Tongue (tissue), 1 donor: ENCODE measurements at regions not wholly inside any gene's neighbourhood (a gene's known extent, or its start where the extent isn't known, plus 50 kb on each side); places are given as distances from the start of the nearest gene placed in this dataset.
"Not testable (repeated sequence)": the region's sequence is repeated elsewhere in the genome, so short reads cannot be mapped to it uniquely, and the experiment has no call there.

Experiments used
- DNase-seq: peaks from one replicate; pipeline ENCODE4 v3.0.0-alpha.2; 2015

DNA sequence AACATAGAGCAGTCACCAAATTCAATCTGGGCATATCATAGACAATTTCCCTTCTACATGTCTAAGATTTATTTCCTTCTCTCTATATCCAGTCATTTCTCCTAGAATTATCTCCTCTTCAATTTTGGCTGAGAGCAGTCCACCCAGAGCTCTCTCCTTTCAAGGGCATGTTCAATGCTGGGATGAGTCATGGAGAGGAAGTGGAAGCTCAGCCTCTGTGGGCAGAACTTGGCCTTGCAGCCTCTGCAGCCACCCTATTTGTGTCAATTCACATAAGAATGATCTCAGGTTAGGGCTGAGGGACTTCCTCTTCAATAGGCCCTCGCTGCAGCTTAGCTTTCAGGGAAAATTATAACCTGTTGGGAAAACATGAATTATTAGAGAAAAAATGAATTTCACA, 560.8 kb downstream of the POM121L12 start:
- no peak for DNase-seq

DNA sequence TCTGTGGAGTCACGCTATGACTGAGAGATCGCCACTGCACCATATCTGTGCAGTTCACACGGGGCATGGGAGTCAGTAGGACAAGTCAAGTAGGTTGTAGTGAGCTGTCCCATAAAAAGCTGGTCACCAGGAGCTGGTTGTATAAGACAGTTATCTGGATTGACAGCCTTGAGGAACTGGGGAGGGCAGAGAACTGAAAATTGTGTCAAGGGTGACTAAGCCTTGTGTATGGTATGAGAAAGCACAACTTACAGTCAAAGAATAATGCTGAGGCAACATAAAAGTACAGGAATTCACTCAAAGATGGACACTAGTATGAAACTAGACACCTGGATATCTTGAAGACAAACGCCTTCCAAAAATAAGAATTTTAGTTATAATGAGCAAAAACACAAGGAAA, 564.9 kb downstream of the POM121L12 start:
- DNase-seq = no peak

DNA sequence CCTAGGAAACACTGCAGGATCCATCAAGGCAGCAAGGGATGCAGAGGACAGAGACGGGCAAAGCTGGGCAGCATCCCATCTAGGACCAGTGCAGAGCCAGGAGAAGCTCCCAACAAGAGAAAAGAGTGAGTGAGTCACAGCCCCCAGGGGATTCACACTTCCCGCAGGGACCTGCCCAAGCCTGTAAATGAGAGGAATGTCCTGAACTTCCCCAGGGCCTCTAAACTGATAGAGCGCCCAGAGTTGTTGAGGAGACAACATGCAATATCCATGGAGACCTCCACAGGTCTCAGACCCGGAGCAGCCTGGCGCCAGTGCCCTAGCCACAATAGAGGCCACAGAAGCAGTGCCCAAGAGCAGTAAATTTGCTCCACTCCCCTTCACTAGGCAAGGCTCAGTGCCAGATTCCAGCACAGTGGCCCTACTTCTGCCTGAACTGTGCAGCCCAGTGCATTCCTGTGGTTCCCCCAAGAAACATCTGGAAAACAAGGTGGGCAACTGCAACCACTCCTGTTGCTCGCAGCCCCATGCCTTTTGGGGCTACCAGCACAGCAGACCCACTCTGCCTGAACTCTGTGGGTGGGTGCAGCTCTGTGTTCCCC, 567.5 kb downstream of the POM121L12 start:
- no peak for DNase-seq

DNA sequence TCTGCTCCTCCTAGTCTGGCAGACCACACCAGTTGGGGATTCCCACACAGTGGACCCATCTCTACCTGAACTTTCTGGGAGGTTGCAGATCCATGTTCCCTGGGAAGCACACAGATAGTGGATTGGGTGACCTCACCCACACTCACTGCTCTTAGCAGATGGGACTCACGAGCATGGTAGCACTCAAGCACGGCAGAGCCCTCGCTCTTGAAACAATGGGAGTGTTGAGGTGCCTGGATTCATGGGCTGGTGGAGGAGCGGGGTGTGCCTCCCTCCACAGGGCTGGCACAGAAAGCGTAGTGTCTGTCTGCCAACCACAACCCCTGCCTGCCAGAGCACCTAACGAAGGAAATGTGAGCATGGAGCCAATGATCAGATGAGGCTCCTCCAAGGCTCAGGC, 568.0 kb downstream of the POM121L12 start:
- DNase-seq = no peak

DNA sequence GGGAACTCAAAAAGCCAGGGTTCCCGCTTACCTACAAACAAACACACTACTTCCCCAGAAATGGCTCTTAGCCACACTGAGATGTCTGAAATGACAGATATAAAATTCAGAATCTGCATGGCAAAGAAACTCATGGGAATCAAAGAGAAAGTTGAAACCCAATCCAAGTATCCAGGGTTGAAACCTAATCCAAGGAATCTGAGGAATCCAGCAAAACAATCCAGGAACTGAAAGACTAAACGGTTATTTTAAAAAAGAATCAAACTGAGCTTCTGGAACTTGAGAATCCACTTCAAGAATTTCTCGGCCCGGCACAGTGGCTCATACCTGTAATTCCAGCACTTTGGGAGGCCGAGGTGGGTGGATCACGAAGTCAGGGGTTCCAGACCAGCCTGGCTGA, 568.8 kb downstream of the POM121L12 start:
- no peak for DNase-seq

DNA sequence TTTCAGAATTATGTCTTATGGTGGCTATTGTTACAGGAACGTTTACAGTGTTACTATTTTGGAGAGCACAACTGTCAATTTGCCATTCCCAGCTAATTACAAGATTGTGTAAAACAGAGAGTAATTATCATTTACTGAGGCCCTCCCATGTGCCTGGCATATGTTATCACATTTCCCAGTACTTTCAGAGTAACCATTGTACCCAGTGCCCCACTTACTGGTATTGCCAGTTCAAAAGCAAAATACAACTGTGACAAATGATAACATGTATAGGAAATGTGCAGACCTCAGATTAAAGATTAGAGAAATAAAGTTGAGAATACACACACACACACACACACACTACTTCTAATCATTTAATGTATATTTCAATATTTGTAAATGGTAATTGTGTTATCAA, 572.5 kb downstream of the POM121L12 start:
- DNase-seq = no peak

DNA sequence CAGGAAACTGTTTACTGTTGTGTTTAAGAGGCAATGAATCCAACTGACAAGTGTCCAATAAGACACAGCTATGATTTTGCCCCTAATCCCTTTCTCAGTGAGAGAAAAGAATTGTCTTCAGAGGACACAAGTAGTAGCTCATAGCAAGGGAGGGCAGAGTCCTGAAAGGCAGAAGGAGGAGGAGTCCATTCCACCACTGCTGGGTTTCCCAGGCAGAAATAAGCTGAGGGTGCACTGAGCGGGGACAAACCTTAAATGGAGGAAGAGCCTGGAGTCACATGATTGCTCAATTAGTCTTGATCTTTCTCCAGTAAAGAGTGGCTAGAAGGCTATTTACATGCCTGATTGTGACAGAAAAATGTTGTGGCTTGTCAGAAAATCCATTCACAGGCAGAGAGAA, 573.8 kb downstream of the POM121L12 start:
- DNase-seq = no peak

DNA sequence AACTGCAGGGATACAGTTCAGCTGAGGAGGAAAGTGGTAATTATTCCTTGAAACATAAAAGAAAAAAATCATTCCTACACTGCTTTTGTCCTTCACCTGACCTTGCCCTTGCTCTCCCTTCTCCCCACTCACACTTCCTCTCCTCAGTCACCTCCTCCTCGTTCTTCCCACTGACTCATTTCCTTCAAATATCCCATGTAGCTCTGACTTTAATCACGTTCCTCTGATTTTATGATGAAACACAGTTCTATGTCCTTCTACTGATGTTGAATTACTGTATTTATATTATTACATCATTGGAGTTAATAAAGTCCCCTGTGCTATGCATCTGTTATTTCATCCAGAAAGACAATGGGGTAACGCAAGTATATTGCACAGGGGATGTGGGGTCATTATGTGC, 575.6 kb downstream of the POM121L12 start:
- DNase-seq = no peak

DNA sequence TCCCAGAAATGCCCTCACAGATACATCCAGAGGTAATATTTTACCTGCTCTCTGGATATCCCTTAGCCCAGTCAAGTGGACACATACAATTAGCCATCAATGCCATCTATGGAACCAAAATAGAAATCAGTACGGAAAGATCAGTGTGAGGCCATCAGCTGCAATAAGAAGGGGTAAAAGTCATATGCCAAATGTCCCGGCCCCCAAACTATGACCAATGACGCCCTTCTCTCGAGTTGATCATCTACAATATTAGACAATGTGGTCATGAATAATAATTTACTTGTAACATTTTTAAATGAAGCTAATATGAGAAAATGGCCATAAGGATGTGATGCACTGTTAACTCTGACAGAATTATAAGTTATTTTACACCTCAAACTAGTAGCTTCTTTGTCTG, 588.9 kb downstream of the POM121L12 start:
- DNase-seq = no peak

DNA sequence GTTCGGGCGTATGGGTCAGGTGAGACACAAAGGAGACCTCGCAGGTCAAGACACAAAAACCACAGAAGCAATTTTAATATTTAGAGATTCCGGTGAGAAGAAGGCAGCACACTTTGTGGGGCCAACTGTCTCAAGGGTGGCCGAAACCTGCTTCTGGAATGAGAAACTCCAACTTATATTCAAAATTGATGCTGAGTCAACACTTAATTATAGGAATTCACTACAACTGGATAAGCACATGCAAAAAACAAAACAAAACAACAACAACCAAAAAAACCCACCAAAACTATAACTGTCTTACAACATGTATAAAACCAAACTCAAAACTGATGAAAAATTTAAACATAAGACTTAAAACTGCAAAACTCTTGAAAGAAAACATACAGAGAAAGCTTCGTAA, 593.3 kb downstream of the POM121L12 start:
- no peak for DNase-seq

DNA sequence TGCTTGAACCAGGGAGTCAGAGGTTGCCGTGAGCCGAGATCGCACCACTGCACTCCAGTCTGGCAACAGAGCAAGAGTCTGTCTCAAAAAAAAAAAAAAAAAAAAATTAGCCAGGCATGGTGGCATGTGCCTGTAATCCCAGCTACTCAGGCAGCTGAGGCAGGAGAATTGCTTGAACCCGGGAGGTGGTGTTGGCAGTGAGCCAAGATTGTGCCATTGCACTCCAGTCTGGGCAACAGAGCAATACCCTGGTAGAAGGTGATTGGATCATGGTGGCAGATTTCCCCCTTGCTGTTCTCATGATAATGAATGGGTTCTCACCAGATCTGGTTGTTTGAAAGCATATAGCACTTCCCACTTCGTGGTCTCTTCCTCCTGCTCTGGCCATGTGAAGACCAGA, 599.8 kb downstream of the POM121L12 start:
- not testable (repeated sequence) for DNase-seq

DNA sequence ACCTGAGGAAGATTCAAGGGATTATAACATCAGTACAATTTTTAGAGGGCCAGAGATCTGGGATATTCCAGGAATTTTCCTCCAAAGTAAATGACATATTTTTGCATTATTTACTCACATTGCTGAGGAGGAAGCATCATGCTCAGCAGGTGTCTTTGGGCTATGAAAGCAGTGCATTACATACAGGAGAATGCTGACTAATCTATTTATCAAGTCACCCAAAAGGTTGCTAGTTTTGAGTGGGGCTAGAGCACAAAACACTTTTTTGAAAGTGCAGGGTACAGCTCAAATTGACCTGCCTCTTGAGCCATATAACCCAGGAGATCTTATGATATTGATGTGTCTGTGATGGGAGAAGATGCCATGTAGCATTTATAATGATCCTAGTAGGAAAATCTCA, 603.1 kb downstream of the POM121L12 start:
- no peak for DNase-seq

DNA sequence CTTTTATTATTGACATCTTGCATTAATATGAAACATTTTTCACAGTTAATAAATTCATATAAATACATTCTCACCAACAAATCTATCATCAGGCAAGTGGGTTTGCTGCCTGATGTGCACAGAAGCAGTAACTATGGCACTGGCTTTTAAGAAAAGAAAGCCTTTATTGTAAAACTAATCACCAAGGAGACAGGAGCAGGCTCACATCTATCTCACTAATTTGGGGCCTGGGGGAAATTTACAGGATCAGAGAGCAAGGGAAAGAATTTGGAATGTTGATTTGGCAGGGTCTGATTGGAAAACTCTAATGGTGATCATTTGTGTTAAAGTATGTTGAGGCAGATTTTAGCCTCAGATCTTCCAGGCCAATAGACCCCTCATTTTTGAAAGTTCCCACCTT, 605.7 kb downstream of the POM121L12 start:
- no peak for DNase-seq

DNA sequence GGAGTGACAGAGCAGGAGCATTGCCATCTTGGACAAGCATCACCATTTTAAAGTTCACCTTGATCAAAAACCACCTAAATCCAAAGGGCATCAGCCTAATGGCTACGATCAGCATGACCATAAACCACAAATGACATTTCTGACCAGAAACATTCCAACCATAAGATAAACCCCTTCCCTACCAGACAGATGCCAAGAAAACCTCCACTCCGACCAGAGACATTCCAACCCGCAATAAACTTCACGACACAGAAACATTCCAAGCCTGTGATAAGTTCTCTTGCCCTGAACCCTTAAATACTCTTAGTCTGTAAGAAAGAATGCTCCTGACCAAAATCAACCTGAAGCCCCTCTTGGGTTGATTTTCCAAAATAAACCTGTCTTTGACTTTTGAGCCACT, 606.9 kb downstream of the POM121L12 start:
- DNase-seq = no peak

DNA sequence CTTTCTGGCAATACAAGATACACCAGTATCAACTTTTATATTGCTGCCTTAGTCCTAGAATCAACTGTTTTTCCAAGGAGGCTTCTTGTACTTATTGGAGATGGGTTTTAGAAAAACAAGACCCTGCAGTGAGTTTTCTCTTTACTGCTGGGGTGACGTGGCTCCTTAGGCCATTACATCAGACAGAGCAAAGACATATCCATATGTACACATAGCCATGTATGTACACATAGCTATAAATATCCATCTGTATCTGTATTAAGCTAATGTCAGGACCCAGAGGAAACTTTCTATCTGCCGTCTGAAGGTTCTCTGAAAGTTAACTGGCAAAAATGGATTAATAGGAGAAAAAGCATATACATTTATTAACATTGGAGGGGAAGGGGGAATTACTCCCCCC, 607.4 kb downstream of the POM121L12 start:
- no peak for DNase-seq

DNA sequence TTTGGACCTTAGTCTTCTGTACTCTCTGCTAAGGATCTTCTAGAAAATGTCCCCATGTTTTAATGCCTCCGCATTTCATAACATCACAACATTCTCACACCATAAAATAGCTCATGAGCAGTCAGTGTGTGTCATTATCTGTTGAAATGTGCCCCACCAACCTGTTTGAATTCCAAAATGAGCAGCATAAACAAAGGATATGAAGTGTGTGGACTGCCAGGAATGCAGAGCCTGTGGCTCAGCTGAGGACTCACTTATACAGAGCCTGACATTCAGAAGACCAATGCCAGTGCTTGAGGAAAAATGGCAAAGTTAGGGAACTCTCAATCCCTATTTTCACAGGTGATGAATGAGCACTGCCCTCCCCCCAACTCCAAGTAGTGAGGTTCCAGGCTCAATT, 621.4 kb downstream of the POM121L12 start:
- no peak for DNase-seq

DNA sequence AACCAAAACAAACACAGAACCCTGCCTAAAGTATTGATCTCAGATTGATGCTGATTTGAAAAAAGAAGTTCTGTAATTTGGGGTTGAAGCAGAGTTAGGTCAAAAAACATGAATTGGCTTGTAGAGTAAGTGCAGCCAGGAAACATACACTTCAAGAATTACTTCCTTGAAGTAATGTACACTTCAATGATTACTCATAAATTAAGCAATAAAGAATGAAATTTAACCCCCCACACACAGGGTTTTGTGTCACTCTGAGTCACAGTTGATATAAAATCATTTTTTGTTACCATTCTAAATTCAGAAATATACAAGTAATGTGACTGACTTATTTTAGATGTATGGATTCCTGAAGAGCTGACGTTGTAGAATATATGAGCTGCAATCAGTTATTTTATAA, 622.2 kb downstream of the POM121L12 start:
- DNase-seq = no peak

DNA sequence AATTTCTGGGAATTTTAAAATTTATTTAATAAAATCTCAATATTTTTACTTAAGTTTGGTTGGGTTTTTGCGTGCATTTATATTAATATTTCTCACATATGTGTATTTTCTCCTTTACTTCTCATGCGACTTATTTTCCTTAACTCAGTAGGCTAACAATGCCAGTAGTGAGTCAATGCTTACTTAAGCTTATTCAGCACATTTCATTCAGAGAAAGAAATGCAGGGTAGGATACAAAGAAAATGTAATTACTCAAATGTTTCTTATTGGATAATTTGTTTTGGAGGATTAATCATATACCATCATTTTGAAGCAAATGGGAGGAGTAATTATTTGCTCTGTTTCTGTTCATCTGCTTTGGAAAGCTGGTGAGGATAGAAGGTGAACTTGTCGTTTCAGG, 623.5 kb downstream of the POM121L12 start:
- DNase-seq = no peak

DNA sequence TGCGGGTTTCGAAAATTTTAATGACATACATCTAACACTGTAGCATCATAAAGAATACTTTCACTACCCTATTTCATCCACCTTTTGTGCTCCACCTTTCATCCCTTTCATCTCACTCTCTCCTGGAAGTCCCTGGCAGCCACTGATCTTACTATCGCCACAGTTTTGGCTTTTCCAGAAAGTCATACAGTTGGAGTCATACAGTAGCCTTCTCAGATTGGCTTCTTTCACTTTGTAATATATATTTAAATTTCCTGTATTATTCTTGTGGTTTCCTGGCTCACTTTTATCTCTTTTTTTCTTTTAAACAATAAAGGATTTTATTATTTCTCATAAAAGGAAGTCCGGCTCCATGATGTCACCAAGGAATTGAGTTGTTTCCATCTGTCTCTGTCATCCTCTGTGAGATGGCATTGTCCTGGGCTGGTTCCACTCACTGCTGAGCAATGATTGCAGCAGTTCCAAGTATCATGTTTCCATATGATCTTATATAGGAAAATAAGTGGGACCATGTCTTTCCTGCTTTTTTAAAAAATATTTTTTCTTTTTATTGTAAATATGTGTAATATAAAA, 626.3 kb downstream of the POM121L12 start:
- no peak for DNase-seq

DNA sequence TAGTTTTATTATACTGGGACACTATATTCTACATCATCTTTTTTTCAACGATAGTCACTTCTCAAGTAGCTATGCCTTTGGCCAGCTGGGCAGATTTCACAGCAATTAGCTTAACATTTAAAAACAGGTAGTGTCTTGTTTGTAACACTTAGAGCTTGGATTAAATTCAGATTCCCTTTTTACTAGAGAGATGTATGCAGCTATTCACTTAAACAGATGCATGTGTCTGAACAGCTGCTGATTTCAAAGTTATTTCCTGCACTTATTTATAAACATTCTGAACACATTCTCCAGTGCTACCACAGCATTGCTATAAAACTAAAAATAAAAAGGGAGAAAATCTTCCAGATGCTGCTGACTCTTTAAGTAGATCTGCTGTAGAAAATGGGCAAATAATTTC, 637.2 kb downstream of the POM121L12 start:
- DNase-seq = peak; percentile 80

DNA sequence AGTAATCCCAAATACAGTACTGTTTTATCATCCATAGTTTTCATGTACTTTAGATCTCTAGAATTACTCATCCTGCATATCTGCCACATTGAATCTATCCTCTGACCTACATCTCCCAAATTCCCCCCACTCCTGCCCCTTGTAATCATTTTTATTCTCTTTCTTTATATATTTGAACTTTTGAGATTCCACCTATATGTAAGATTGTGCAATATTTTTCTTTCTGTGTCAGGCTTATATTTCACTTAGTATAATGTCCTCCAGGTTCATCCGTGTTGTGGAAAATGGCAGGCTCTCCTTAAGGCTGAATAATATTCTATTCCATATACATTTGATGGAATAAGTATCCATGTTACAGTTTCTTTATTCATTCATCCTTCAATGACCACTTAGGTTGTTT, 640.4 kb downstream of the POM121L12 start:
- DNase-seq = no peak

DNA sequence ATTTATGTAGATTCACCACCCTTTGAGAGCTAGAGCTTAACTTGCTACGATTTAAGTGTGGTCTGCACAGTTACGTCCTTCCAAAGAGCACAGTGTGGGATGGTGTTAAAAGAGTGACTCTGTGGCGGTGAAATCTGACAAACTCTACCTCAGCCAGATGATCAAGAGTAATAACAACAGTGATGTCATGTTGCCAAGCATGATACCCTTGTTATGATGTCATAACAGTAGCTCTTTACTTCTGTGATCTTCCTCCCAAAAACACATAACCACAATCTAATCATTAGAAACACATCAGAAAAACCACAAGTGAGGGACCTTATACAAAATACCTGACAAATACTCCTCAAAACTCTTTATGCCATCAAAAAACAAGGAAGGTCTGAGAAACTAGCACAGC, 649.3 kb downstream of the POM121L12 start:
- DNase-seq = no peak

DNA sequence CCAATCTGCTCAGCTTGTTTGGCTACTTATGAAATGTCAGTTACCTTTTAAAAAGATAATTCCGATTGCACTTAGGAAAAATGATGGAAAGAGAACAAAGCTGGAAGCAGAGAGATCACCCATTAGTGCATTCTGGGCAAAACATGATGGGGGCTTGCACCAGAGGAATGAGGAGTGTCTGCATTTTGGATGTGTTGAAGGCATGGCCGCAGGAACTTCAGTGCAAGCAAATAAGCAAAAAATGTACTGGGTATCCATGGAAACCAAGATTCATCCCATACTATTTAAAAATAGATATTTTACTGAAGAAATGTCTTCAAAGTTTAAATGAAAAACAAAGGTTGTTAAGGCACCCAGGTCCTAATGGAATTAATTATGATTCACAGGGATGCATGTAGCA, 655.0 kb downstream of the POM121L12 start:
- DNase-seq = no peak

DNA sequence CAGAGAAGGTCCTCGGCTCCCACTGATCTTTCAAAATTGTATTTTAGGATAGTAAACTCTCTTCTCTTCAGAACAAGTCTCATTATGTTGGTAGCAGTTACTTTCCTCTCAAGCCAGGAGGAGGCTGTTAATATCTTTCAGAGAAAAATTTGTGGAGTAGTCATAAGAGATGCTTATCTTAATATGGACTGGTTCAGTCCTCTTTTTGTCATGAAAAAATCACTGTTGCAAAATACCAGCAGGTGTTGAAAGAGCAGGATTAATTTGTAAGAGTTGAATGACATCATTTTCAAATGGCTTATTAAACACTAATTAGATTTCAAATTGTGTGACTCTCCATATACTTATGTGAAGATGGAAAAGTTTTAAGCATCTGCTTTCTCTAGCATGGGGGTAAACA, 662.5 kb downstream of the POM121L12 start:
- no peak for DNase-seq
